Natural killer cell (primary cell): ENCODE measurements at regions not wholly inside any gene's neighbourhood (a gene's known extent, or its start where the extent isn't known, plus 50 kb on each side); places are given as distances from the start of the nearest gene placed in this dataset.

Experiments used
- ATAC-seq, 3 donors: fragments of 150-1000 bp in 2 of 3; fragments of 200-7000 bp in 1 of 3; cut with Tn5 transposase; 1 replicate in 1 of 3; 2 replicates in 2 of 3; pipeline ENCODE4 v1.10.0; 2021; ENCODE audit warnings: mild to moderate bottlenecking in 2 of 3, moderate library complexity in 2 of 3
- DNase-seq, 2 donors: peaks; one replicate each; pipeline versions ENCODE4 v3.0.0 to v3.0.0-alpha.2; 2013 to 2021; ENCODE audit warnings: mixed read lengths in 1 of 2
- H3K27ac ChIP-seq: one replicate; pipeline ENCODE4 v1.5.1; 2013; ENCODE audit warnings: mild to moderate bottlenecking, low read length
- H3K27me3 ChIP-seq: one replicate; pipeline ENCODE4 v1.6.1; 2013; ENCODE audit warnings: low read length; ENCODE audit not compliant: control insufficient read depth, insufficient read depth
- H3K36me3 ChIP-seq: one replicate; pipeline ENCODE4 v1.6.1; 2013; ENCODE audit warnings: low read length; ENCODE audit not compliant: control insufficient read depth, insufficient read depth
- H3K4me1 ChIP-seq: one replicate; pipeline ENCODE4 v1.6.1; 2013; ENCODE audit warnings: low read length; ENCODE audit not compliant: control insufficient read depth, insufficient read depth
- H3K4me3 ChIP-seq: one replicate; pipeline ENCODE4 v1.5.1; 2013; ENCODE audit warnings: low read length
- H3K9me3 ChIP-seq: one replicate; pipeline ENCODE4 v1.6.1; 2013; ENCODE audit warnings: low read length; ENCODE audit not compliant: control insufficient read depth, insufficient read depth
- H3K27ac Mint-ChIP-seq, 2 donors: one replicate each; pipeline ENCODE4 v1.8.0; 2022; ENCODE audit warnings: mild to moderate bottlenecking in 2 of 2, mixed read lengths in 2 of 2, moderate library complexity in 1 of 2
- H3K27me3 Mint-ChIP-seq, 2 donors: one replicate each; pipeline ENCODE4 v1.8.0; 2022; ENCODE audit warnings: low read depth in 2 of 2, mixed read lengths in 2 of 2
- H3K36me3 Mint-ChIP-seq: one replicate; pipeline ENCODE4 v1.8.0; 2022; ENCODE audit warnings: mixed read lengths
- H3K4me1 Mint-ChIP-seq, 2 donors: one replicate each; pipeline ENCODE4 v1.8.0; 2022; ENCODE audit warnings: mixed read lengths in 2 of 2
- H3K4me3 Mint-ChIP-seq: one replicate; pipeline ENCODE4 v1.8.0; 2022; ENCODE audit warnings: mild to moderate bottlenecking, moderate library complexity, mixed read lengths
- H3K9me3 Mint-ChIP-seq, 2 donors: one replicate each; pipeline ENCODE4 v1.8.0; 2022; ENCODE audit warnings: mixed read lengths in 2 of 2
- WGBS: methylation state at CpG from one replicate; pipeline ENCODE4 v1.1.7; 2013; ENCODE audit warnings: missing lambda C conversion rate; ENCODE audit not compliant: insufficient coverage; 5-methylcytosine and 5-hydroxymethylcytosine counted together
- intact Hi-C: fragments of 100-400 bp; cut with micrococcal nuclease; formaldehyde crosslinking; loops from one replicate; pipeline ENCODE4 v1.14.2; 2022
- TF ChIP-seq, protein P1 (sequence below): fragments of 200-600 bp; IDR thresholded peaks from one replicate; pipeline ENCODE4 v1.8.0; 2022; ENCODE audit warnings: antibody characterized with exemption

- TF ChIP-seq, protein P1, sequence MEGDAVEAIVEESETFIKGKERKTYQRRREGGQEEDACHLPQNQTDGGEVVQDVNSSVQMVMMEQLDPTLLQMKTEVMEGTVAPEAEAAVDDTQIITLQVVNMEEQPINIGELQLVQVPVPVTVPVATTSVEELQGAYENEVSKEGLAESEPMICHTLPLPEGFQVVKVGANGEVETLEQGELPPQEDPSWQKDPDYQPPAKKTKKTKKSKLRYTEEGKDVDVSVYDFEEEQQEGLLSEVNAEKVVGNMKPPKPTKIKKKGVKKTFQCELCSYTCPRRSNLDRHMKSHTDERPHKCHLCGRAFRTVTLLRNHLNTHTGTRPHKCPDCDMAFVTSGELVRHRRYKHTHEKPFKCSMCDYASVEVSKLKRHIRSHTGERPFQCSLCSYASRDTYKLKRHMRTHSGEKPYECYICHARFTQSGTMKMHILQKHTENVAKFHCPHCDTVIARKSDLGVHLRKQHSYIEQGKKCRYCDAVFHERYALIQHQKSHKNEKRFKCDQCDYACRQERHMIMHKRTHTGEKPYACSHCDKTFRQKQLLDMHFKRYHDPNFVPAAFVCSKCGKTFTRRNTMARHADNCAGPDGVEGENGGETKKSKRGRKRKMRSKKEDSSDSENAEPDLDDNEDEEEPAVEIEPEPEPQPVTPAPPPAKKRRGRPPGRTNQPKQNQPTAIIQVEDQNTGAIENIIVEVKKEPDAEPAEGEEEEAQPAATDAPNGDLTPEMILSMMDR = no peak
- Histone ChIP-seq H3K36me3 (no peaks in the 10 kb centered on the region), H3K27ac (no peak overlapping the region), H3K9me3 (no peaks in the 10 kb centered on the region), H3K4me3 (no peak overlapping the region), H3K4me1 (no peaks in the 10 kb centered on the region), H3K27me3 (no peaks in the 10 kb centered on the region)
- ATAC-seq (no peak), DNase-seq (no peak)
- H3K4me3 Mint-ChIP-seq = no peak overlapping the region
- H3K27ac Mint-ChIP-seq = no peak overlapping the region
- H3K4me1 Mint-ChIP-seq = no peaks in the 10 kb centered on the region
- WGBS = 69% methylated on average over 2 of the region's 4 CpGs
- H3K9me3 Mint-ChIP-seq = no peaks in the 10 kb centered on the region
- intact Hi-C loops = no loop called here
- H3K27me3 Mint-ChIP-seq = peaks cover 7 to 9% of the 10 kb centered on the region in 2 donors
- no peaks in the 10 kb centered on the region for H3K36me3 Mint-ChIP-seq
Observed at GRCh38 chr2:104932243-104932642, 78.3 kb downstream of the POU3F3 start.

GRCh38 chr2:104933151-104933917 lies 79.4 kb downstream of the POU3F3 start:
- H3K4me3 ChIP-seq = no peak overlapping the region
- H3K4me3 Mint-ChIP-seq = no peak overlapping the region
- no peak overlapping the region for H3K27ac ChIP-seq
- ATAC-seq = no peak
- no peaks in the 10 kb centered on the region for H3K9me3 ChIP-seq
- no peak overlapping the region for H3K27ac Mint-ChIP-seq
- TF ChIP-seq, protein P1 = no peak
- peaks cover 6 to 7% of the 10 kb centered on the region in 2 donors for H3K27me3 Mint-ChIP-seq
- H3K9me3 Mint-ChIP-seq = no peaks in the 10 kb centered on the region
- no peaks in the 10 kb centered on the region for H3K4me1 Mint-ChIP-seq
- H3K36me3 ChIP-seq = no peaks in the 10 kb centered on the region
- intact Hi-C loops = no loop called here
- H3K27me3 ChIP-seq = no peaks in the 10 kb centered on the region
- no peak for DNase-seq
- no peaks in the 10 kb centered on the region for H3K36me3 Mint-ChIP-seq
- WGBS = 88% methylated on average over 7 of the region's 9 CpGs
- no peaks in the 10 kb centered on the region for H3K4me1 ChIP-seq

DNA sequence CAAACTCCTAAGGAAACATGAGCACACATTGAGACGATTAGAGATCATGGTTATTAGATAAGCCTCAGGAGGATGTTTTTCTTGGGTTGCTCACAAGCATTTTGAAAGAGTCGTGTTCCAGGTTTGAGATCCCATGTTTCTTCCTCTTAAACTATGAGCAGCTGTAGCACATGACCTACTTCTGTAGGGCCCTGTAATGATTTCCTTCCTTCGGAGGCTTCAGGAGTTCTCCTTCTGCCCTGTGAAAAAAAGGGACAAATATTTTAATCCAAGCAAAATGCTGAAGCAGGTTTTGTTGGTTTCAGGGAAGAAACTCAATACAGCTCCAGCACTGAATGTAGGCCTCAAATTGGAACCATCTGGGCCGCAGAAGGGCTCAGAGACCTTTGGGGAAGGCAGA lies 82.6 kb downstream of the POU3F3 start:
- Histone ChIP-seq H3K4me1 (no peaks in the 10 kb centered on the region), H3K27ac (no peak overlapping the region), H3K36me3 (no peaks in the 10 kb centered on the region), H3K4me3 (no peak overlapping the region), H3K9me3 (no peaks in the 10 kb centered on the region), H3K27me3 (no peaks in the 10 kb centered on the region)
- ATAC-seq (no peak), DNase-seq (no peak)
- TF ChIP-seq, protein P1 = no peak
- Mint-ChIP-seq H3K27me3 (peaks cover 5 to 6% of the 10 kb centered on the region in 2 donors), H3K4me1 (no peaks in the 10 kb centered on the region), H3K9me3 (no peaks in the 10 kb centered on the region), H3K36me3 (no peaks in the 10 kb centered on the region), H3K27ac (no peak overlapping the region), H3K4me3 (no peak overlapping the region)
- whole genome bisulfite sequencing = 80% methylated on average over 4 of the region's 4 CpGs
- intact Hi-C loops = no loop called here
